Hepatocyte (in vitro differentiated cells): ENCODE measurements at regions not wholly inside any gene's neighbourhood (a gene's known extent, or its start where the extent isn't known, plus 50 kb on each side); places are given as distances from the start of the nearest gene placed in this dataset.

ENCODE experiments used
- EZH2 ChIP-seq: fragments of 200-600 bp; sonication (generic); IDR thresholded peaks from 2 replicates; pipeline ENCODE4 v1.6.1; 2016; ENCODE audit warnings: antibody characterized with exemption, mild to moderate bottlenecking, borderline replicate concordance
- EZH2phosphoT487 ChIP-seq: fragments of 200-600 bp; sonication (generic); IDR thresholded peaks from one replicate; pipeline ENCODE4 v1.6.1; 2018; ENCODE audit warnings: antibody characterized with exemption, mild to moderate bottlenecking, low read depth, moderate library complexity; ENCODE audit not compliant: unreplicated experiment, severe bottlenecking
- TF ChIP-seq, protein P1 (sequence below): fragments of 200-600 bp; sonication (generic); IDR thresholded peaks from 2 replicates; pipeline ENCODE4 v1.5.1; 2016; ENCODE audit warnings: antibody characterized with exemption, mild to moderate bottlenecking; ENCODE audit not compliant: poor library complexity

DNA sequence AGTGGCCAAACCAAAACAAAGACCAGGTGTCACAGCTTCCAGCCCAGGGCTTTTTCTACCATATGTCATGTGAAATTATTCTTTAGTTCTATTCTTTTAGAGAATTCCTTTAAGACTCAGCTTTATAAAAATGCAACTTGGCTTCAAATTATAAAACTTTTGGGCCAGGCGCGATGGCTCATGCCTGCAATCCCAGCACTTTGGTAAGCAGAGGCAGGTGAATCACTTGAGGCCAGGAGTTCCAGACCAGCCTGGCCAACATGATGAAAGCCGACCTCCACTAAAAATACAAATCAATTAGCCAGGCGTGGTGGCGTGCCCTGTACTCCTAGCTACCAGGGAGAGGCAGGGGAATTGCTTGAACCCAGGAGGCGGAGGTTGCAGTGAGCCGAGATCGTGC is 210.3 kb upstream of the ARG1 start:
- no peak for TF ChIP-seq EZH2
- TF ChIP-seq, protein P1, sequence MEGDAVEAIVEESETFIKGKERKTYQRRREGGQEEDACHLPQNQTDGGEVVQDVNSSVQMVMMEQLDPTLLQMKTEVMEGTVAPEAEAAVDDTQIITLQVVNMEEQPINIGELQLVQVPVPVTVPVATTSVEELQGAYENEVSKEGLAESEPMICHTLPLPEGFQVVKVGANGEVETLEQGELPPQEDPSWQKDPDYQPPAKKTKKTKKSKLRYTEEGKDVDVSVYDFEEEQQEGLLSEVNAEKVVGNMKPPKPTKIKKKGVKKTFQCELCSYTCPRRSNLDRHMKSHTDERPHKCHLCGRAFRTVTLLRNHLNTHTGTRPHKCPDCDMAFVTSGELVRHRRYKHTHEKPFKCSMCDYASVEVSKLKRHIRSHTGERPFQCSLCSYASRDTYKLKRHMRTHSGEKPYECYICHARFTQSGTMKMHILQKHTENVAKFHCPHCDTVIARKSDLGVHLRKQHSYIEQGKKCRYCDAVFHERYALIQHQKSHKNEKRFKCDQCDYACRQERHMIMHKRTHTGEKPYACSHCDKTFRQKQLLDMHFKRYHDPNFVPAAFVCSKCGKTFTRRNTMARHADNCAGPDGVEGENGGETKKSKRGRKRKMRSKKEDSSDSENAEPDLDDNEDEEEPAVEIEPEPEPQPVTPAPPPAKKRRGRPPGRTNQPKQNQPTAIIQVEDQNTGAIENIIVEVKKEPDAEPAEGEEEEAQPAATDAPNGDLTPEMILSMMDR: no peak
- TF ChIP-seq EZH2phosphoT487: no peak
